ENCODE measurements at regions not wholly inside any gene's neighbourhood (a gene's known extent, or its start where the extent isn't known, plus 50 kb on each side); places are given as distances from the start of the nearest gene placed in this dataset.
"Not testable (repeated sequence)": the region's sequence is repeated elsewhere in the genome, so short reads cannot be mapped to it uniquely, and the experiment has no call there.

GRCh38 chr20:11682285-11682684 is 235.4 kb upstream of the BTBD3 start:
- no peak for DNase-seq (ENCODE audit: low spot score)

DNA sequence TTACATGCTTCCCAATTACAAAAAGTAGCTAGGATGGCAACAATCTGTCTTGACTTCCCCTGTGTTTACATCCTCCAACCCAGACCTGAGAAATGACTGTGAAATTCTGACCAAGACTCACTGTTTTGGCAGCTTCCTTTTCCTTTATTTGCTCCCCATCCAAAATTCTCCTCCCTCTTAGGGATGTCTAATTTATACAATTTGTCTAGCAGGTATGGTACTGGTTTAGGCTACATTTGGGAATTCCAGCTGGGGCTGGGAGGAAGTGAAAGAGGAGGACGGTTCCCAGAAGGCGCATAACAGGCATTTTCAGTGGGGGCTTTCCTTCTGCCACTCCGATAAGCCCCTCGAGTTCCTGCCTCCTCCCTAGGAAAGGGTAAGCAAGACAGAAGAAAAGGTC is 231.5 kb upstream of the BTBD3 start:
- DNase-seq (ENCODE audit: low spot score), result no peak

DNA sequence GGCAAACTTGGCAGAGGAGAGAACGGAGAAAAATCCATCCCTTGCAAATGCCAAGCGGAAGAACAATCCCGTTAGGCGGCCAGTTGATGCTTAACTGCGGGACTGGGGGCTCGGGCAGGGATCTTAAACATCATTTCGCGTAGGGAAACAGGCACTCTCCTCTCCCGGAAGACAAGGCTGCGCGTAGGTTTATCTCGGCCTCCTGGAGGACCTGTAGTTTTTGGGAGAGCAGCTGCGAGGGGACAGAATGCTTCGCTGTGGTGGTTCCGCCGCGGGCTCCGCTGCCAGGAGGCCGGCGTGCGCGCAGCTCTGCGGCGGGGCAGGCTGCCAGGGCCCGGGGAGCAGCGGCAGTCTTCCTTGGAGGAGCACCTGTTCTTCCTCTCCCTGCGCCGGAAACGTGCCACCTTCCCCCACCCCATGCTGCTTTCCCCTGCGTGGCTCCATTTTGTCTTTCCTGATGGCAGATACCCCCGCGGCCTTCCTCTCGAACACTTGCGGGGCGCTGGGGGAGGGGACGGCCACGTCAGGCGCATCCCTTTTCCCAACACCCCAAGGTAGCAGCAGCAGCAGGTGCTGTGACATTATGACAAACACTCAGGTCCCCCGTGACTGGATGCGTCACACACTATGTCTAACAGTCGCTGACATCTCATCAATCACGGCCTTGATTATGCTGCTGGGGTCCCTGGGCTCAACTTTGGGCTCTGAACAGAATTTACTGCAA is 230.7 kb upstream of the BTBD3 start:
- peak; percentile 39 for DNase-seq (ENCODE audit: low spot score)

DNA sequence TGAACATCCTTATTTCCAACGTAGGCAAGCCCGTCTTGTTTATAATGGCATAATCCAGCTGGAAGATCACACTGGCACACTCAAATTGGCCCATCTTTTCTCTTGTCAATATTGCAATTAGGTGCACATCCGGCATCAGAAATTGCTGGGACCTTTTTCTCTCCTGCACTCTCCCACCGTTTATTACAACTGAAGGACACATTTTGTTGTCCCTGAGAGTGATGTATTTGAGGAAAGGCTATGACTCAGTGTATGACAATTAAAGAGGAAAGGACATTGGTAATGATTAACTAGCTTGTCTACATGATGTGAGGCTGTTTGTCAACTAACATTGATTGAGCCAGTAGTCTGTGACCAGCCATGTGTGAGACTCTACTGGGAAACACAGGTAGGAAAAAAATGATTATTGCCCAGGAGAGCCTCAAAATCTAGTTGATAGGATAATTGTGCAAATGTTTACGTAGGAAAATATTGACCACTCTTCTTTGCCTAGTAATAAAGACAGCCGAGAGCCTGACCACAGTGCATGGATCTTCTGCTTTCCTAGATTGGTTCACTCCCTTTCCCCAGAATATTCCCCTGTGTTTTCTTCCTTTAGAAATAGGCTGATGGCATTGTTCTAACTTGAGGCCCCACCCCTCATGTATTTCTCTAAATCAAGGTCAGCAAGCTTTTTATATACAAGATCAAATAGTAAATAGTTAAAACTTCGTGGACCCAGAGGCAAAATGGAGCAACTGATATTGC is 230.0 kb upstream of the BTBD3 start:
- DNase-seq (ENCODE audit: low spot score), result no peak

- DNase-seq (ENCODE audit: low spot score), result no peak
Measured at GRCh38 chr20:11689262-11689661, 228.4 kb upstream of the BTBD3 start.

- DNase-seq (ENCODE audit: low spot score), result no peak
Measured at GRCh38 chr20:11691766-11692165, 225.9 kb upstream of the BTBD3 start.

- no peak for DNase-seq (ENCODE audit: low spot score)
Measured at GRCh38 chr20:11692567-11692966, 225.1 kb upstream of the BTBD3 start.

DNA sequence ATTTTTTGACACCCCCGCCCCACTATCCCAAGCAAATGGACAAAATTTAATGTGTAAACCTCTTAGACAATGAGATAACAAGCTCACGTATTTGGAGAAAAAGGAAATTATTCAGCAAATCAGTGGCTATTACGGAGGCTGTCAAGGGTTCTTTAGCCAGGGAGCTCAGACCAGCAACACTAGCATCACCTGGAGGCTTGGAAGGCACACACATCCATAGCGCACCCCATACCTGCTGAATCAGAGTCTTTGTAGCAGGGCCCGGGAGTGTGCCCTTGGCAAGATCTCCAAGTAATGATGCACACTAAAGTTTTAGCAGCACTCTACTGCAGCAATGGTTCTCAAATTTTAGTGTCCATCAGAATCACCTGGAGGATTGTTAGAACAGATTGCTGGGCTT is 223.2 kb upstream of the BTBD3 start:
- no peak for DNase-seq (ENCODE audit: low spot score)

GRCh38 chr20:11697055-11697454 is 220.6 kb upstream of the BTBD3 start:
- DNase-seq (ENCODE audit: low spot score), result no peak

- no peak for DNase-seq (ENCODE audit: low spot score)
Measured at GRCh38 chr20:11697646-11698045, 220.0 kb upstream of the BTBD3 start.

GRCh38 chr20:11698124-11698523 is 219.6 kb upstream of the BTBD3 start:
- DNase-seq (ENCODE audit: low spot score), result no peak

DNA sequence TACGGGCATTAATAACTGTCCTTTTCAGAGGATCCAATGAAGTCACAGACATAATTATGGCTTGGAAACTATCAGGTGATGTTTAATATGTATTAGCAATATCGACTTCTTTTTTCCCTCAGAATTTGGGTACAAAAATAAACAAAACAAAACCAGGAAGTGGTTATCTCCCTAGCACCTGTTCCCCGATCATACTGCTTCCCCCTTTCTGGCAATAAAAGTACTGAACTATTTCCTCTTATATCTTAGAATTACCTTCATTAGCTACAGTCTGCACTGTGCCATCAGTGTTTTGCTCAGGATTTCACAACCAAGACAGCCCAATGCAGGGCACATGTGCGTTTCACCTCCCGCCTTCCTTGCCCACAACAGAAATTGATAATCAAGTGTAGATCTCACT is 216.9 kb upstream of the BTBD3 start:
- no peak for DNase-seq (ENCODE audit: low spot score)

DNA sequence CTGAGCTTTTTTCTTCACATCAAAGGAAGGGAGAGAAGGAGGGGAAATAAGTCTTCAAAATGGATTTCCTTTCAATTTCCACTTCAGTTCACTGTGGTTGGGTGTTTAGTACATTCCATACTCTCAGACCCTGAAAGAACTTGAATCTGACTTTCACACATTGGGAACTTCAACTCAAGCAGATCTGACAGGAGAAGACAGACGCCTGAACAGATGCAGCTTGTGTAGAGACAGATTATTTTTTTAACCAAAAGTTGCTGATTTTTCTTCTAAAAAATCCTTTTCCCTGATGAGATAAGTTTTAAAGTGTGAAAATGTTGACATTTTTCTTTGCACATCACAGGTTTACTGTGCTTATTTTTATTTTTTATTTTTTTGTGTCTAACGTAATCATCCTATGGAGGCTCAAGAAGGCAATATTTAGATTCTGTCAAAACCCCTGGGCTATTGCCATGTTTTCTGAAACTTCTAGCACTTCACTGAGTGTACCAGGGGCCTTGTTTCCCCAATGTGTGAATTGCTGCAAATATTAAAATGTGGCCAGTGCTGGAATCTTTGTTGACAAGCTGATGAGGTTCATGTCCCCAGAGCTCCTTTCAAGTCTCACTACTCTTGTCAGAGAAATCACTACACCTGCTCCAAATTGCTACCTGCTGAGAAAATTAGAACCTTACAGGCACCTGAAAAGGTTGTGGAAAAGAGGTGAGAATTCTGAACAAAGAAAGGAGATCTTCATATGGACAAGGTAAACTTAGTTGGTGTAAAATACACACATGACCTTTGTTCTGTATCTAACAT is 214.8 kb upstream of the BTBD3 start:
- DNase-seq (ENCODE audit: low spot score), result no peak

GRCh38 chr20:11705512-11705911 is 212.2 kb upstream of the BTBD3 start:
- no peak for DNase-seq (ENCODE audit: low spot score)

- not testable (repeated sequence) for DNase-seq (ENCODE audit: low spot score)
Measured at GRCh38 chr20:11708223-11708622, 209.5 kb upstream of the BTBD3 start.

DNA sequence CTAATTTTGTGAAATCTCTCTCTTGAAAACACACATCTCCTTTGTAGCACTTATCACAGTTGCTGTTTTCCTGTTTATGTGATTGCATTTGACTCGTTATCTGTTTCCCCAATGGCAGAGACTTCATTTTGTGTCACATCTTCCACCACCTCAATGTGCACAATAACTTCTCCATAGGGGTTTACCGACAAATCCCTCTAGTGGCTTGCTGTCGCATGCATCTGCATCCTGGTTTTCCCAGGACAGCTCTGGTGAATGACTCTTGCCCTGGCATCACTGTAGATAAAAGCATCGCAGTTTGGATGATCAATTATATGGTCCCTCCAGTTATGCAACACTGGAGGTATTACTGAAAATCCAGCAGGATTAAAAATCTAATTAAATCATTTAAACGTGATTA is 206.5 kb upstream of the BTBD3 start:
- no peak for DNase-seq (ENCODE audit: low spot score)

GRCh38 chr20:11712639-11713160 is 205.0 kb upstream of the BTBD3 start:
- no peak for DNase-seq (ENCODE audit: low spot score)

GRCh38 chr20:11714886-11715285 is 202.8 kb upstream of the BTBD3 start:
- DNase-seq (ENCODE audit: low spot score), result no peak

DNA sequence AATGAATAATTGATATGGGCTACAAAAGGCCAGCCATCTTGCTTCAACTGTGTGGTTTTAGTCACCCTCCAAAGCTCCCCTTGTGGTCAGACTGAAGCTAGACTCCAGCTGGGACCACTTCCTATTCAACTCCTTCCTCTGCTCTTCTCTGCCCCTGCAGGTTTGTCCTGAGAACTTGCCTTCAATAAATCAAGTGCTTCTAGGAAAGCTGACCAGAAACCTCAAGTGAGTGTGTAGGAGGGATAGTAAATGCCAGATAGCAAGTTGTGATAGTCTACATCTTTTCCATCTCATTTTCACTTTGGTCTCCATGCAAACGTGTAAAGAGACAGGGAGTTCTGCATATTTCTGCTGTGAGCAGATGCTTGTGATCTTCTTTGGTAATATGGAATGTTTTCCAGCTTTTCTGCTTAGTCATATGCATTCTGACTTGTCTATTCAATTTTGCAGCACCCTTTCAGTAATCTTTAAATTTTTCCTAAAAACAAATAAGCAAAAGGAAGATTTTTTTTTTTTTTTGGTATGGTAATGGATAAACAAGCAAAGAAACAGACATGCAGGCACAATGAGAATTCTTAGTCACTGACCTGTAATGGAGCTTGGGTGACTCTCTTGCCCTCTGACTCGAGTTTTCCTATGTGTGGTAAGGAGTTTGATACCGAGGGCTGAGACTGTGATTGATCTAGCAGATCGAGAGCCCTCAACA is 201.3 kb upstream of the BTBD3 start:
- DNase-seq (ENCODE audit: low spot score), result no peak

GRCh38 chr20:11716945-11717248 is 200.8 kb upstream of the BTBD3 start:
- DNase-seq (ENCODE audit: low spot score), result peak; percentile 49

DNA sequence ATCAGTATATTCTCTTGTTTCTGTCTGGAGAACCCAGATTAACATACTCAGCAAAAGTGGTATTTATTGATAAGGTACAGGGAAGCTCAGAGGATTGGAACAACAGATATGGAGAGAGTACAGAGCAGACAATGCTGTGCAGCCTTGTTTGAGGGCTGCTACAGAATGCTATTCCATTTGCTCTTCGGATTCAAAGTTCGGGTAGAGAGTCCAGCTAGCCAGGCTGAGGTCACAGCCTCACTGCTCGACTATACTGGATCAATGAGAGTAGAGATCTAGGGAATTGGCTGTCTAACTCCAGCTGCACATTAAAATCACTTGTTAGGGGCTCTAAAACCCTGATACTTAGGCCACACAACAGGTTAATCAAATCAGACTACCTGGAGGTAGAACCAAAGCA is 200.1 kb upstream of the BTBD3 start:
- DNase-seq (ENCODE audit: low spot score), result no peak

DNA sequence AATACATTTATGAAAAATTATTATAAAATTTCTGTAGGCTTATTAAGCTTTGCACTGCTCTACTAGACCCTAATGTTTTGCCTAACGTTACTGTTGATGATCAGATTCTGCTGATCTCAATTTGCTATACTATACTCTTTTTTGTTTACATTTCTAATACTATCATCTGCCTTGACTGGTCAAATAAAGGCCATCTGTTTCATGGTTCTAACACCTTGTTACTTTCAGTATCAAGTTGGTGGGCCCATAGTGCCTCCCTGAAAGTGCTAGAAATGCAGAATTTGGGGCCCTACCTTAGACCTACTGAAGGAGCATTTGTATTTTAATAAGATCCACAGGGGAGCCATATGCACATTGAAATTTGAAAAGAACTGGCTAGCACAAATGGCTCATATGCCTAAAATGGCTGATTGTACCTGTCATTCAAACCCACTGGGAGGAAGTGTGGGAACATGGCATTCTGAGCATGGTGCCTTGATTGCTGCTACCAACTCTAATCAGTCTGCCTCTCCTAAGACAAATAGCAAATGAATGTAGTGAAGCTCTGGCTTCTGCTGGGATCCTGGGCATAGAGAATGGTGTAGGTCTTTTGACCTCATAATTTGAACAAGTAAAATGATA is 199.1 kb upstream of the BTBD3 start:
- no peak for DNase-seq (ENCODE audit: low spot score)

Measured in putamen (tissue), 1 donor.